HG02870 (cell line): ENCODE measurements at regions not wholly inside any gene's neighbourhood (a gene's known extent, or its start where the extent isn't known, plus 50 kb on each side); places are given as distances from the start of the nearest gene placed in this dataset.

ENCODE experiments used
- ATAC-seq: cut with Tn5 transposase; IDR thresholded peaks from one replicate; pipeline ENCODE4 v1.9.1; 2021; ENCODE audit warnings: mild to moderate bottlenecking, moderate library complexity; ENCODE audit not compliant: unreplicated experiment

DNA sequence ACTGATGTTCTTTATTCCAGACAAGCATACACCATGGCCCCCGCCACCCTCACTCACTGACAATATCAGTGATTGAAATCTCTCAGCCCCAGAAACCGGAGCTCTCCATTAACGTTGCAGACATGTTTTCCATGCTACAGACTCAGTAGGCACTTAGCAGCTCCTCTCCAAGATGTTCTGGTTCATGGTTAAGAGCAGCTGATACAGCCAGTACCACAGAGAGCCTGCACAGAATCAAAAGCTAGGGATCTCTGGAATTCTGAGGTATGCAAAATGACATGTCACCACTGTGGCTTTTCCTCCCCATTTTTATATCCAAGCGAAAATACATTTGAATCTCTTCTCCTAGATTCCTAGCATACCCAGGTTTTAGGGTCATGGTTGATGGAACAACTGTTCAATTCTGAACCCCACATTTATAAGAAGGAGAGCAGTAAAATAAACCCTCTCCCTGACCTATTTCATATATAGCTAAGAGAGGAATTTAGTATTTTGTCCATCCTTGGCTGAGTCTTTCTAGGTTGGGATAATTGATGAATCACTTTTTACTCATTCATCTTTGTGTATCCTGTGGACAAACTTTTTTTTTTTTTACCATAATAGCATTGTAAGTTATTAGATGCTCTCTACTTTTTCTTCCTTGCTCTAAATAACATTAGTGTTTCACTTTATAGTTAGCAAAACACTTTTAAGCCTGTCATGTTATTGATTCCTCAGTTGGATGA, 488.4 kb upstream of the PIK3C3 start:
- ATAC-seq: no peak

DNA sequence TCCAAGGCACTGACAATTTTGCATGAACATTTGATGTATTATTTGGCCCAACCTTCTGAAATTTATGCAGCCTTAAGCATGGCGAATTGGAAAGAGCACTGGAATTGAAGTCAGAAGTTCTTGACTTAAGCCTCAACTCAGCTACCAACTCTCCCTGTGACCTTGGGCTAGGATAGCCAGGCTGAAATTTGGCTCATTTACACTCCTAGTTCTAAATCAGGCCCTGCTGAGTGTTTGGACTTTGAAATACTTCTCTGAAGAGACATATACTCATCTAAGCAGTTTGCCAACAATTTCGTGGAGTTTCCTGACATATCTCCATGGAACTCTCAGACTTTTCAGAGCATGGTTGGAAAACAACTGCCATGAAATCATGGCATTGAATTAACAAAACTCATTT, 489.6 kb upstream of the PIK3C3 start:
- no peak for ATAC-seq

DNA sequence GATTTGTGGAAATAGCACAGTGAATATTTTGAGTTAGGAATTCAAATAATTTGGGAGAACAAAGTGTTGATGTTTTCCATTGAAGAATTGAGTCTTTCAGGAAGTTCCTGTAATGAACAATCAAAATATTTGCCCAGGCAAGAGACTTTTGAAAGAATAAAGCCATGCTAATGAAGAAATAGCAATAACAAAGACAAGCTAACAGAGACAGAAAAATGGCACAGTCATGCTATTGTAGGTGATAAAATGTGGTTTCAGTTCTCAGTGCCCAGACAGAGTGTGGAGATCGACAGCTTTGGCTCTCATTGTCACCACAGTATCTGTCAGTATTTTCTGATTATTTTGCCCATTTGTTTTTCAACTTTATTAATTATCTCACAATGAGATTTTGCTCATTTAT, 490.8 kb upstream of the PIK3C3 start:
- ATAC-seq: no peak

GRCh38 chr18:41462946-41463345, 492.1 kb upstream of the PIK3C3 start:
- ATAC-seq: no peak

DNA sequence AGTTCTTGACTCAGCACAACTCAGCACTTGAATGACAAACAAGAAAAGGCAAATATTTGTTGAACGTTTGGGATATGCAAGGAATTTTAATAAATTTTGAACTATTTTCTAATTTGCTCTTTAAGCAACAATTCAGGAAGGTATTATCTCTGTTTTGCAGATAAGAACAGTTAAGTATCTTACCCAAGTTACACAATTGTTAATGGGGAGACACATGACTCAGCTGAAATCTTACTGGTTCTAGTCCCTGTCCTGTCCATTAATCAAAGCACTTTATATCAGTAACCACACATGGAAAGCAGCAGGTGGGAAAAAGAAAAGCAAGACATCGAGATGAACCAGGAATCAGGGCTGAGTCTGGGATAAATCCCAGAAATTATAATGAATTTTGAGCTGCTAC, 493.9 kb upstream of the PIK3C3 start:
- no peak for ATAC-seq

- no peak for ATAC-seq
Measured at GRCh38 chr18:41459656-41460055, 495.4 kb upstream of the PIK3C3 start.

GRCh38 chr18:41458376-41458775, 496.7 kb upstream of the PIK3C3 start:
- no peak for ATAC-seq

GRCh38 chr18:41457765-41458326, 497.2 kb upstream of the PIK3C3 start:
- no peak for ATAC-seq

GRCh38 chr18:41456831-41457230, 498.2 kb upstream of the PIK3C3 start:
- ATAC-seq: no peak

GRCh38 chr18:41449612-41450011, 505.4 kb upstream of the PIK3C3 start:
- ATAC-seq: no peak

- ATAC-seq: no peak
Measured at GRCh38 chr18:41444943-41445342, 510.1 kb upstream of the PIK3C3 start.

GRCh38 chr18:41436772-41437171, 518.3 kb upstream of the PIK3C3 start:
- no peak for ATAC-seq

DNA sequence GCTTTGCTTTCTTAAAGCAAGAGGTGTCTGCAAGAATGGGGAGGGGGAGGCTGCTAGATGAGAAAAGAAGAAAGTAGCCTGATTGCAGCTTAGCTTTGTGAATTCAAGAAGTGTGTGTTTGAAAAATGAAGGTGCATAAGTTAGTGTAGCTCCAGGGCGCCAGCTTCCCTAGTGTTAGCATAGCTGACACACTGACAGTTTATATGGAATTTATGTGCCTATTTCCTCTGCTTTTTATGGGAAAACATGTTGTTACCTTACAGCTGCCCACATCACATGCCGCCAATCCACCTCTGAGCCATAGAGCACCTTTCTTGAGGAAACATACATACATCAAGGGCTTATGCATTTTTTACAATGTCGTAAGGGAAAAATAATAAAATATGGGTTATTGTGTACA, 536.4 kb upstream of the PIK3C3 start:
- no peak for ATAC-seq

- ATAC-seq: no peak
Measured at GRCh38 chr18:41416044-41416443, 539.0 kb upstream of the PIK3C3 start.

DNA sequence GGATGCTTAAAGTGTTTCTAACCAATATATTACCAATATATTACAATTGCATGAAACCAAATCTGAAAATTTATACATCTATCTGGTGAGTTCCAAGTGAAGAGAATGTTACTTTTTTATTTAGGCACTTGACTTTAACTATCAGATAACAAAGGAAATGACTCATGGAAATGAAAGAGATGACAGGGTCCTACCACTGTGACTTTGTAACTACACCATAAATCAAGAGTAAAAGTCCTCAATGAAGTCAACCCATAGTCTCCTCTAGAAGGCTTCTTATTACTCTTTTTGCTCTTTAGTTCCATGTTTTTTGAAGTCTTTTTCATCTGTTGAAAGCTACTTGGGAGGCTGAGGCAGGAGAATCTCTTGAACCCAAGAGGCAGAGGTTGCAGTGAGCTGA, 545.0 kb upstream of the PIK3C3 start:
- no peak for ATAC-seq

GRCh38 chr18:41406834-41407233, 548.2 kb upstream of the PIK3C3 start:
- ATAC-seq: no peak

GRCh38 chr18:41396861-41397260, 558.2 kb upstream of the PIK3C3 start:
- no peak for ATAC-seq

- ATAC-seq: no peak
Measured at GRCh38 chr18:41396211-41396610, 558.8 kb upstream of the PIK3C3 start.

DNA sequence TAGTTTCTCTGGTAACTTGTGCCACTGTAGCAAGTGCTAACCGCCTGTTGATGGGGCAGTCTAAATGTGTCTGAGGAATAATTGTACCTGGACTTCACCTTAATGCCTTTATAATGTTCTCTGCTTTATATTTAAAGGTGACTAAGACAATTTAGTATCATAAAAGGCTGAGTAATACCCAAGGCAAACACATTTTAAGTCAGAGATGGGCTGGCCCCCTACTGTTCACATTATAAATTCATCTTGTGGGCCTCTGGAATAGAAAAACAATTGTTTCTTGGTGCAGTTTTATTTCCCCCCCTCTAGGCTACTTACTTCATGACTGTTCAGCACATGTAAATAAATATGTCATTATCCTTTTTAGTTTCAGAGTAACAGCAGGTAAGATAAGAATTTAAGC, 559.3 kb upstream of the PIK3C3 start:
- no peak for ATAC-seq

DNA sequence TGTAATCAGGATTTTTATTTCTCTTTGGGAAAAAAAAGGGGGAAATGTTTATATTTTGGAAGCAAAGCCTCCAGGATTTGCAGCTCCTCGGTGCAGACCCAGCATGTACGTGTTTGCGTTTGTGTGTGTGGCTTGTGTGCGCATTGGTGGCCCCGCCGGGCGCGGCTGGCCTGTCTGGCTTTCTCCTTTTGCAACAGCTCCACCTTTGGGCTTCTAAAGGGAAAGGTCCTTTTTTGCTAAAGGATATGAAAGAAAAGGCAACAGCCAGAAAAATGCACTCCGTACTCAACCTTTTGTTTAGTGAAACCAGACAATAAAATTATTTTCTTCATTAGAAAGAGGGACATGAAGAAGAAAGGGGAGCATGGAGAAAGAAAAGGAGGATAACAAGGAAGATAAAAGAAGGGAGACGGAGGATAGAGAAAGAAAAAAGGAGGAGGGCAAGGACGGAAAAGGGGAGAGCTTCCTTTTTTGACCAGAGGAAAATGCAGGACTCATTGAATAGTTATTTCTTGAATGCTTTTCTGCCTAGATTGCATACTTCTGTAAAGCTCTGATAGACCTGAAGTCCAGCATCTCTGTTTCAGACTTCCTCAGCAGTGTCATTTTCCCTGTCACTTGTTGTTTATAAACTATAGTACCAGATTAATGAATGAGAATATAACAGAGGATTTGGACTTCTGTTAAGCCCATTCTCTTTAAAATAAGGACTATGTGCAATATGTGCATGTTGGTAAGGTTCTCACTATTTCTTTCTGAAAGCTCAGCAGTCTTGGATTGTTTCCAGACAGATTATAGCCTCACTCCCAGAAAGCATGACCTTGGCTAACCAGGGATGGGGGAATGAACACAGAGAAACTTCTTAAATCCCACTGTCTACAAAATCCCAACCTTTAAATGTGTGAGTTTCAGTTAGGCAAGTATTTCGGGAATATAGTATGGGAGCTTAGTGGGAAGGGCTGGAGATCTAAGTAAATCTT, 563.1 kb upstream of the PIK3C3 start:
- no peak for ATAC-seq

DNA sequence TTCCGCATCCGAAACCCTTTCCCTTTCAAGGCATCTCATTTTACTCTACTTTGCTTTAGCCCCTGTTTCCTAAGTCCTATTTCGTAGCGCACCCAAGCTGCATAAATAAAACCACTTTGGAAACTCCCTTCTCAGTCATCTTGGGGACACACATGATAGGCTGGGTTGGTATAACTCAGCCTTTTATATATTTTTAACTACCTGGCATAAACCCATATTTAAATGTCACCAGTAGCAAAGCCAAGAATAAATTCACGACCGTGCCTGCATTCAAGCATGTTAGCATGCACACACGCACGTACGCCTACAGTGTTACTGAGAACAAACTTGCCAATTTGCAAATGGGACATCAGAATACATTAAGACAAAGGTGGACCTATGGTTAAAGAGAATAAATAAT, 564.7 kb upstream of the PIK3C3 start:
- ATAC-seq: no peak

DNA sequence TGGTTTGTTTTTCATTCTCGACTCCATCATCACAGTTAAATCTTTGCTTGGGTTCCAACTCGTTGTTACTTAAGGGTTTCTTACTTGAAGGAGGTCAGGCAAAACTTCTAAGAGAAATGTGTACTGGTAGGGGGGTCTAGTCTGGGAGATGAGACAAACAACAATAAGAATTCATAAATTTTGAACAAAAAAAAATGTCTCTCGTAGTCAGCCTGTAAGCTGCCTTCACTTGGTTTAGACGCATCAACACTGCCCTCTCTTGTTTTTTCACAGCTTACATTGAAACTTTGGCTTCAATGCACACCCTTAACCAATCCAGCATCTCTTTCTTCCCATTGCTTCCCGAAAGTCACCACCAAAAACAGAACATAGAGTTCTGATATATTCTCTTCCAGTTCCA, 576.4 kb upstream of the PIK3C3 start:
- ATAC-seq: no peak
